H9 (cell line): ENCODE measurements at regions not wholly inside any gene's neighbourhood (a gene's known extent, or its start where the extent isn't known, plus 50 kb on each side); places are given as distances from the start of the nearest gene placed in this dataset.

ENCODE experiments used
- DNase-seq: peaks from one replicate; pipeline ENCODE4 v3.0.0-alpha.2; 2017
- H2AFZ ChIP-seq: one replicate; pipeline ENCODE4 v1.6.1; 2013; ENCODE audit warnings: mild to moderate bottlenecking, low read length, control low read depth, moderate library complexity
- H2AK5ac ChIP-seq: 2 replicates; pipeline ENCODE4 v1.6.1; 2013; ENCODE audit warnings: low read length, control low read depth, mixed read lengths; ENCODE audit not compliant: insufficient read length
- H2BK120ac ChIP-seq: one replicate; pipeline ENCODE4 v1.6.1; 2013; ENCODE audit warnings: low read depth, mild to moderate bottlenecking, low read length, control low read depth, inconsistent platforms; ENCODE audit not compliant: poor library complexity, severe bottlenecking
- H2BK12ac ChIP-seq: 2 replicates; pipeline ENCODE4 v1.6.1; 2013; ENCODE audit warnings: low read length, control low read depth, mixed read lengths, low read depth; ENCODE audit not compliant: insufficient read length
- H2BK15ac ChIP-seq: 2 replicates; pipeline ENCODE4 v1.6.1; 2013; ENCODE audit warnings: low read depth, low read length, control low read depth
- H2BK20ac ChIP-seq: one replicate; pipeline ENCODE4 v1.6.1; 2013; ENCODE audit warnings: low read depth, mild to moderate bottlenecking, low read length, control low read depth, inconsistent platforms; ENCODE audit not compliant: poor library complexity, severe bottlenecking
- H2BK5ac ChIP-seq: 2 replicates; pipeline ENCODE4 v1.6.1; 2013; ENCODE audit warnings: low read length, control low read depth, mixed read lengths; ENCODE audit not compliant: insufficient read length
- H3K14ac ChIP-seq: 2 replicates; pipeline ENCODE4 v1.6.1; 2013; ENCODE audit warnings: low read length, control low read depth; ENCODE audit not compliant: insufficient read depth
- H3K18ac ChIP-seq: 2 replicates; pipeline ENCODE4 v1.6.1; 2013; ENCODE audit warnings: low read depth, mild to moderate bottlenecking, mixed read lengths, low read length, control low read depth; ENCODE audit not compliant: insufficient read length
- H3K23ac ChIP-seq: 2 replicates; pipeline ENCODE4 v1.6.1; 2013; ENCODE audit warnings: low read length, control low read depth, mixed read lengths, low read depth; ENCODE audit not compliant: insufficient read length
- H3K23me2 ChIP-seq: 2 replicates; pipeline ENCODE4 v1.6.1; 2013; ENCODE audit warnings: low read depth, mild to moderate bottlenecking, mixed read lengths, low read length, control low read depth; ENCODE audit not compliant: insufficient read length, poor library complexity, severe bottlenecking
- H3K27ac ChIP-seq: 2 replicates; pipeline ENCODE4 v1.5.1; 2013; ENCODE audit warnings: low read length, control low read depth, mixed read lengths, low read depth; ENCODE audit not compliant: insufficient read length
- H3K27me3 ChIP-seq: 2 replicates; pipeline ENCODE4 v1.6.1; 2013; ENCODE audit warnings: low read length, control low read depth, inconsistent platforms; ENCODE audit not compliant: insufficient read depth
- H3K4ac ChIP-seq: 2 replicates; pipeline ENCODE4 v1.6.1; 2013; ENCODE audit warnings: low read depth, mild to moderate bottlenecking, control low read depth, inconsistent platforms, low read length, moderate library complexity
- H3K4me1 ChIP-seq: 2 replicates; pipeline ENCODE4 v1.6.1; 2013; ENCODE audit warnings: low read length, control low read depth, inconsistent platforms; ENCODE audit not compliant: insufficient read depth
- H3K4me2 ChIP-seq: 2 replicates; pipeline ENCODE4 v1.6.1; 2013; ENCODE audit warnings: low read length, control low read depth, mixed read lengths; ENCODE audit not compliant: insufficient read length, insufficient read depth
- H3K56ac ChIP-seq: 2 replicates; pipeline ENCODE4 v1.6.1; 2013; ENCODE audit warnings: low read depth, mild to moderate bottlenecking, mixed read lengths, low read length, control low read depth; ENCODE audit not compliant: insufficient read length
- H3K79me1 ChIP-seq: 2 replicates; pipeline ENCODE4 v1.6.1; 2013; ENCODE audit warnings: low read depth, mild to moderate bottlenecking, moderate library complexity, low read length, control low read depth, inconsistent platforms; ENCODE audit not compliant: insufficient read depth, poor library complexity, severe bottlenecking
- H3K79me2 ChIP-seq: 2 replicates; pipeline ENCODE4 v1.6.1; 2013; ENCODE audit warnings: low read length, control low read depth, inconsistent platforms; ENCODE audit not compliant: insufficient read depth
- H3K9ac ChIP-seq: 2 replicates; pipeline ENCODE4 v1.6.1; 2013; ENCODE audit warnings: low read length, control low read depth, mixed read lengths; ENCODE audit not compliant: insufficient read length; ENCODE audit errors: extremely low read depth
- H3K9me3 ChIP-seq: one replicate; pipeline ENCODE4 v1.6.1; 2013; ENCODE audit warnings: low read depth, low read length, inconsistent platforms; ENCODE audit not compliant: control insufficient read depth
- H3T11ph ChIP-seq: one replicate; pipeline ENCODE4 v1.6.1; 2013; ENCODE audit warnings: mild to moderate bottlenecking, low read length, control low read depth, inconsistent platforms
- H4K20me1 ChIP-seq: one replicate; pipeline ENCODE4 v1.6.1; 2013; ENCODE audit not compliant: control insufficient read depth, insufficient read length, insufficient read depth
- H4K5ac ChIP-seq: 2 replicates; pipeline ENCODE4 v1.6.1; 2013; ENCODE audit warnings: low read depth, mild to moderate bottlenecking, mixed read lengths, low read length, control low read depth; ENCODE audit not compliant: insufficient read length
- H4K8ac ChIP-seq: replicated peaks from 2 replicates; pipeline ENCODE4 v1.6.1; 2013; ENCODE audit warnings: low read length, control low read depth, mixed read lengths, low read depth; ENCODE audit not compliant: insufficient read length
- H4K91ac ChIP-seq: 2 replicates; pipeline ENCODE4 v1.6.1; 2013; ENCODE audit warnings: low read depth, mild to moderate bottlenecking, moderate library complexity, mixed read lengths, low read length, control low read depth; ENCODE audit not compliant: insufficient read length
- H3K27ac Mint-ChIP-seq, 3 experiments: 2 replicates in 2 of 3; 3 replicates in 1 of 3; pipeline ENCODE4 v1.8.0; 2020 to 2021; ENCODE audit warnings: mixed read lengths in 3 of 3, mild to moderate bottlenecking in 1 of 3, moderate library complexity in 1 of 3
- H3K27me3 Mint-ChIP-seq: 2 replicates; pipeline ENCODE4 v1.8.0; 2021; ENCODE audit warnings: low read depth, mild to moderate bottlenecking, moderate library complexity, mixed read lengths
- H3K36me3 Mint-ChIP-seq, 3 experiments: 2 replicates in 2 of 3; 3 replicates in 1 of 3; pipeline ENCODE4 v1.8.0; 2020 to 2021; ENCODE audit warnings: low read depth in 3 of 3, mixed read lengths in 3 of 3; ENCODE audit not compliant: insufficient read depth in 1 of 3
- H3K4me1 Mint-ChIP-seq, 2 experiments: 2 replicates each; pipeline ENCODE4 v1.8.0; 2020; ENCODE audit warnings: mixed read lengths in 2 of 2
- H3K4me3 Mint-ChIP-seq, 2 experiments: 2 replicates in 1 of 2; 3 replicates in 1 of 2; pipeline ENCODE4 v1.8.0; 2020 to 2021; ENCODE audit warnings: mild to moderate bottlenecking in 2 of 2, mixed read lengths in 2 of 2, moderate library complexity in 1 of 2
- H3K9me3 Mint-ChIP-seq, 2 experiments: 2 replicates in 1 of 2; 3 replicates in 1 of 2; pipeline ENCODE4 v1.8.0; 2020; ENCODE audit warnings: mild to moderate bottlenecking in 2 of 2, mixed read lengths in 2 of 2, moderate library complexity in 1 of 2
- CTCF ChIP-seq: fragments of 200-600 bp; sonication (generic); conservative IDR thresholded peaks from 3 replicates; pipeline ENCODE4 v1.8.0; 2021; ENCODE audit warnings: antibody characterized with exemption, mild to moderate bottlenecking
- WGBS: extraction: QIAGEN DNeasy Blood & Tissue Kit; methylation state at CpG from one replicate; pipeline ENCODE4 v1.1.7; 2013; ENCODE audit warnings: missing lambda C conversion rate, low lambda C conversion rate, mixed read lengths; ENCODE audit not compliant: insufficient read length; ENCODE audit errors: extremely low coverage; 5-methylcytosine and 5-hydroxymethylcytosine counted together

- H3K27ac ChIP-seq = no peak overlapping the region
- no peaks in the 10 kb centered on the region for H3K4me1 ChIP-seq
- no peak overlapping the region for H3K4me2 ChIP-seq
- Mint-ChIP-seq H3K4me3 (no peak overlapping the region), H3K27ac (no peak overlapping the region; a peak in 1 of 7 replicates), H3K4me1 (peaks cover 13 to 14% of the 10 kb centered on the region in 2 experiments), H3K9me3 (peaks cover 6 to 14% of the 10 kb centered on the region in 2 experiments; a peak in 4 of 5 replicates), H3K36me3 (peaks cover 2 to 7% (median 6%) of the 10 kb centered on the region in 3 experiments; a peak in 4 of 7 replicates), H3K27me3 (peaks cover 26% of the 10 kb centered on the region)
- H2BK20ac ChIP-seq = no peak overlapping the region
- H3K27me3 ChIP-seq = no peaks in the 10 kb centered on the region
- no peak overlapping the region for H4K5ac ChIP-seq
- no peak overlapping the region for H3K18ac ChIP-seq
- no peak overlapping the region for H2BK5ac ChIP-seq
- no peak overlapping the region for H3K14ac ChIP-seq
- no peak overlapping the region for H3T11ph ChIP-seq
- no peaks in the 10 kb centered on the region for H3K9me3 ChIP-seq
- no peak overlapping the region for H2AFZ ChIP-seq
- H3K9ac ChIP-seq = no peak overlapping the region
- H2BK120ac ChIP-seq = no peak overlapping the region
- no peak overlapping the region for H4K91ac ChIP-seq
- H2AK5ac ChIP-seq = no peak overlapping the region
- no peak overlapping the region for H2BK12ac ChIP-seq
- no CpG with 5 or more reads among the region's 3 CpGs for WGBS
- H3K4ac ChIP-seq = no peak overlapping the region
- H3K23ac ChIP-seq = no peak overlapping the region
- TF ChIP-seq CTCF = no peak
- no peak overlapping the region for H3K56ac ChIP-seq
- no peak overlapping the region for H2BK15ac ChIP-seq
- no peaks in the 10 kb centered on the region for H3K79me1 ChIP-seq
- H3K79me2 ChIP-seq = no peaks in the 10 kb centered on the region
- no peak overlapping the region for H4K8ac ChIP-seq
- no peaks in the 10 kb centered on the region for H4K20me1 ChIP-seq
- H3K23me2 ChIP-seq = no peaks in the 10 kb centered on the region
- DNase-seq = no peak
These were observed 257.8 kb upstream of the CCDC196 start for GRCh38 chr14:66228267-66228970.
